HEK293 (cell line): ENCODE measurements at regions not wholly inside any gene's neighbourhood (a gene's known extent, or its start where the extent isn't known, plus 50 kb on each side); places are given as distances from the start of the nearest gene placed in this dataset.

Experiments used
- CTCF ChIA-PET: fragments of 350-600 bp; formaldehyde crosslinking; extraction: SDS; loops from one replicate; lab custom pipeline; 2021; ENCODE audit warnings: antibody characterized with exemption; lab: Yijun Ruan, JAX
- POLR2A ChIA-PET: fragments of 300-600 bp; formaldehyde crosslinking; extraction: SDS; loops from one replicate; lab custom pipeline; 2020; ENCODE audit warnings: antibody characterized with exemption, inconsistent platforms; lab: Yijun Ruan, JAX
- H3K27ac ChIP-seq: fragments of 200-500 bp; sonication (Bioruptor generic); 2 replicates; pipeline ENCODE4 v1.5.1; 2014; ENCODE audit warnings: low read depth, low read length, control low read depth, inconsistent platforms; ENCODE audit errors: extremely low read depth
- H3K36me3 ChIP-seq, 2 experiments: fragments of 200-500 bp in 1 of 2; sonication (Bioruptor generic) in 1 of 2; 1 replicate in 1 of 2; 2 replicates in 1 of 2; pipeline ENCODE4 v1.5.1; 2014 to 2017; ENCODE audit warnings: inconsistent platforms in 2 of 2, low read length in 2 of 2; ENCODE audit not compliant: control insufficient read depth in 2 of 2, insufficient read depth in 1 of 2
- H3K4me1 ChIP-seq: fragments of 200-500 bp; sonication (Bioruptor generic); 2 replicates; pipeline ENCODE4 v1.5.1; 2014; ENCODE audit warnings: mild to moderate bottlenecking, low read length, inconsistent platforms; ENCODE audit not compliant: control insufficient read depth, insufficient read depth
- H3K4me3 ChIP-seq: 2 replicates; pipeline ENCODE4 v1.5.1; 2011; ENCODE audit warnings: low read depth, mild to moderate bottlenecking, control low read depth, low read length, moderate library complexity
- H3K9me3 ChIP-seq: fragments of 200-500 bp; sonication (Bioruptor generic); 2 replicates; pipeline ENCODE4 v1.5.1; 2014; ENCODE audit warnings: low read depth, low read length, inconsistent platforms; ENCODE audit not compliant: control insufficient read depth, insufficient read depth
- BCL11B ChIP-seq: fragments of 450-650 bp; formaldehyde crosslinking; IDR thresholded peaks from 2 replicates; pipeline ENCODE4 v1.5.1; 2016; ENCODE audit warnings: low read depth, missing biosample characterization, missing genetic modification characterization
- GLIS2 ChIP-seq: fragments of 450-650 bp; formaldehyde crosslinking; IDR thresholded peaks from 2 replicates; pipeline ENCODE4 v1.5.1; 2016; ENCODE audit warnings: missing biosample characterization, missing genetic modification characterization
- MYNN ChIP-seq: fragments of 450-650 bp; formaldehyde crosslinking; IDR thresholded peaks from 2 replicates; pipeline ENCODE4 v1.5.1; 2016; ENCODE audit warnings: missing biosample characterization, missing genetic modification characterization, borderline replicate concordance
- MZF1 ChIP-seq: fragments of 450-650 bp; formaldehyde crosslinking; IDR thresholded peaks from 2 replicates; pipeline ENCODE4 v1.5.1; 2017; ENCODE audit warnings: missing biosample characterization, missing genetic modification characterization, borderline replicate concordance
- SALL2 ChIP-seq: fragments of 450-650 bp; formaldehyde crosslinking; IDR thresholded peaks from 2 replicates; pipeline ENCODE4 v1.5.0; 2017; ENCODE audit warnings: missing biosample characterization, mild to moderate bottlenecking, missing genetic modification characterization, borderline replicate concordance
- YY2 ChIP-seq: fragments of 450-650 bp; formaldehyde crosslinking; IDR thresholded peaks from 2 replicates; pipeline ENCODE4 v1.5.1; 2016; ENCODE audit warnings: missing biosample characterization, missing genetic modification characterization
- ZIC2 ChIP-seq: fragments of 450-650 bp; formaldehyde crosslinking; IDR thresholded peaks from 2 replicates; pipeline ENCODE4 v1.5.1; 2016; ENCODE audit warnings: missing biosample characterization, missing genetic modification characterization
- ZNF140 ChIP-seq: fragments of 450-650 bp; formaldehyde crosslinking; IDR thresholded peaks from 2 replicates; pipeline ENCODE4 v1.5.1; 2016; ENCODE audit warnings: missing biosample characterization, missing genetic modification characterization
- ZNF169 ChIP-seq: fragments of 450-650 bp; formaldehyde crosslinking; IDR thresholded peaks from 2 replicates; pipeline ENCODE4 v1.5.1; 2016; ENCODE audit warnings: missing biosample characterization, missing genetic modification characterization
- ZNF202 ChIP-seq: fragments of 450-650 bp; formaldehyde crosslinking; IDR thresholded peaks from 2 replicates; pipeline ENCODE4 v1.5.1; 2016; ENCODE audit warnings: missing biosample characterization, missing genetic modification characterization, borderline replicate concordance
- ZNF416 ChIP-seq: fragments of 450-650 bp; formaldehyde crosslinking; IDR thresholded peaks from 2 replicates; pipeline ENCODE4 v1.5.1; 2016; ENCODE audit warnings: missing biosample characterization, missing genetic modification characterization
- ZNF571 ChIP-seq: fragments of 450-650 bp; formaldehyde crosslinking; IDR thresholded peaks from 2 replicates; pipeline ENCODE4 v1.5.0; 2017; ENCODE audit warnings: missing biosample characterization, missing genetic modification characterization
- ZNF837 ChIP-seq: fragments of 450-650 bp; formaldehyde crosslinking; IDR thresholded peaks from 2 replicates; pipeline ENCODE4 v1.5.1; 2016; ENCODE audit warnings: missing biosample characterization, missing genetic modification characterization
- TF ChIP-seq, protein P1 (sequence below): fragments of 450-650 bp; formaldehyde crosslinking; IDR thresholded peaks from 2 replicates; pipeline ENCODE4 v1.5.0; 2017; ENCODE audit warnings: missing biosample characterization, missing genetic modification characterization, borderline replicate concordance
- TF ChIP-seq, protein P2 (sequence below): fragments of 450-650 bp; formaldehyde crosslinking; IDR thresholded peaks from 2 replicates; pipeline ENCODE4 v1.5.1; 2017; ENCODE audit warnings: missing biosample characterization, missing genetic modification characterization
- TF ChIP-seq, protein P3 (sequence below): fragments of 450-650 bp; formaldehyde crosslinking; IDR thresholded peaks from 2 replicates; pipeline ENCODE4 v1.5.1; 2016; ENCODE audit warnings: missing biosample characterization, missing genetic modification characterization
- TF ChIP-seq, protein P4 (sequence below): fragments of 450-650 bp; formaldehyde crosslinking; IDR thresholded peaks from 2 replicates; pipeline ENCODE4 v1.5.1; 2017; ENCODE audit warnings: missing biosample characterization, missing genetic modification characterization

DNA sequence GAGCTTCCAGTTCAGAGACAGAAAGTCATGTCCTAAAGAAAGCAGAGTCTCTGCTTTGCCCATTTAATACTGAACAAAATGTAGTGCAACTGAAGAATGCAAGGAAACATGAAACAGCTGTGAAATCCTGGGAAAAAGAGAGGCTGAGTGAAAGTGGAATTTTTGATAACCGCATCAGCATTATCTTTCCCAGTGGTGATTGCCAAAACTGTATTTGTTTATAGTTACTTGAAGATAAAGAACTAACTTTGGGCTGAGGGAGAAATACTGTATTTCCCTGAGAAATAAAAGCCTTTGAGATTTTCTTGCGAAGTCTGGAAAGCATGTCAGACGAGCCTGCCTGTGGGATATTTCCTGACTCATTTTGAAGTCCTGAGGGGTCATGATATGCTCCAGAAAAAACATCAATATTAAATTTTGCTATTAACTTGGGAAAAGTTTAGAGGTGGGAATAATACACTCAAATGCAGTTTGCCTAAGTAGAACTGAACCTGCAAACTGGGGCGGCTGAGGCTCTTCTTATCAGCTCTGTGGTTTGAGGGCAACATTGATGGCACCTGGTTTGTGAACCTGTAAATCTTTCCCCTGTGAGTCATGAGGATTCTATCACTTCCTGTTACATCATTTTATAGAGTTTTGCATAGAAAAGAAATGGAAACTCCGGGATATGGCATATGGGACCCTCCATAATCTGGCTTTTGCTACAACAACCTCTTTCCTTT is 855.3 kb downstream of the MCTP2 start:
- Histone ChIP-seq H3K36me3 (no peaks in the 10 kb centered on the region), H3K4me3 (no peak overlapping the region), H3K9me3 (no peaks in the 10 kb centered on the region), H3K4me1 (peaks cover 12% of the 10 kb centered on the region), H3K27ac (no peak overlapping the region; the same call in 1 of the 2 replicates)
- ChIA-PET POLR2A (no interaction called here), CTCF (interaction anchor here (0.6 to 0.7 kb wide), 2 partner anchors 111 to 675 kb away, joined by 3 read pairs; no protein-coding TSS in a partner anchor)
- TF ChIP-seq MYNN (tag by site-specific recombination) (no peak), BCL11B (tag by site-specific recombination) (no peak), ZIC2 (no peak), ZNF140 (tag by site-specific recombination) (no peak), MZF1 (no peak), GLIS2 (tag by site-specific recombination) (no peak)
- TF ChIP-seq, protein P1, sequence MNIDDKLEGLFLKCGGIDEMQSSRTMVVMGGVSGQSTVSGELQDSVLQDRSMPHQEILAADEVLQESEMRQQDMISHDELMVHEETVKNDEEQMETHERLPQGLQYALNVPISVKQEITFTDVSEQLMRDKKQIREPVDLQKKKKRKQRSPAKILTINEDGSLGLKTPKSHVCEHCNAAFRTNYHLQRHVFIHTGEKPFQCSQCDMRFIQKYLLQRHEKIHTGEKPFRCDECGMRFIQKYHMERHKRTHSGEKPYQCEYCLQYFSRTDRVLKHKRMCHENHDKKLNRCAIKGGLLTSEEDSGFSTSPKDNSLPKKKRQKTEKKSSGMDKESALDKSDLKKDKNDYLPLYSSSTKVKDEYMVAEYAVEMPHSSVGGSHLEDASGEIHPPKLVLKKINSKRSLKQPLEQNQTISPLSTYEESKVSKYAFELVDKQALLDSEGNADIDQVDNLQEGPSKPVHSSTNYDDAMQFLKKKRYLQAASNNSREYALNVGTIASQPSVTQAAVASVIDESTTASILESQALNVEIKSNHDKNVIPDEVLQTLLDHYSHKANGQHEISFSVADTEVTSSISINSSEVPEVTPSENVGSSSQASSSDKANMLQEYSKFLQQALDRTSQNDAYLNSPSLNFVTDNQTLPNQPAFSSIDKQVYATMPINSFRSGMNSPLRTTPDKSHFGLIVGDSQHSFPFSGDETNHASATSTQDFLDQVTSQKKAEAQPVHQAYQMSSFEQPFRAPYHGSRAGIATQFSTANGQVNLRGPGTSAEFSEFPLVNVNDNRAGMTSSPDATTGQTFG (tag by site-specific recombination), result no peak

DNA sequence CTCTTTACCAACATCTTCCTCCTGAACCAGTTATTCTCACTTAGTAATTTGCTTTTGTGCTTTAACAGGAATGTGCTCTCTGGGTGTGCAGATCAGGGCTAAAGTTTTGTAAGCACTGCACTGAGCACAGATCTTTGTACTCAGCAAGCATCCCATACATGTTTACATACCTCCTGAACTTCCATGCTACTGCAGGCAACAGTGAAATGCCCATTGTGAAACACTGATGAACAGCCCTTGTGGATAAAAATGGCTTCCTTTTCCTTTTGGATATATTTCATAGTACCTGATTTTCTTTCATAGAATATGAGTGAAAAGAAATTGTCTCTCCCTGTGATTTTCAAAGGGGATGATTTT is 855.9 kb downstream of the MCTP2 start:
- no peak overlapping the region; the same call in 1 of the 2 replicates for H3K27ac ChIP-seq
- H3K4me3 ChIP-seq, result no peak overlapping the region
- TF ChIP-seq ZNF571 (tag by site-specific recombination), result no peak
- TF ChIP-seq SALL2, result no peak
- TF ChIP-seq BCL11B (tag by site-specific recombination), result no peak
- no peak for TF ChIP-seq ZNF837 (tag by site-specific recombination)
- TF ChIP-seq ZNF202 (tag by site-specific recombination), result no peak
- peaks cover 12% of the 10 kb centered on the region for H3K4me1 ChIP-seq
- CTCF ChIA-PET, result interaction anchor here (0.6 to 0.7 kb wide), 2 partner anchors 13 to 675 kb away, joined by 3 read pairs; no protein-coding TSS in a partner anchor
- POLR2A ChIA-PET, result no interaction called here
- H3K36me3 ChIP-seq, result no peaks in the 10 kb centered on the region
- H3K9me3 ChIP-seq, result no peaks in the 10 kb centered on the region

DNA sequence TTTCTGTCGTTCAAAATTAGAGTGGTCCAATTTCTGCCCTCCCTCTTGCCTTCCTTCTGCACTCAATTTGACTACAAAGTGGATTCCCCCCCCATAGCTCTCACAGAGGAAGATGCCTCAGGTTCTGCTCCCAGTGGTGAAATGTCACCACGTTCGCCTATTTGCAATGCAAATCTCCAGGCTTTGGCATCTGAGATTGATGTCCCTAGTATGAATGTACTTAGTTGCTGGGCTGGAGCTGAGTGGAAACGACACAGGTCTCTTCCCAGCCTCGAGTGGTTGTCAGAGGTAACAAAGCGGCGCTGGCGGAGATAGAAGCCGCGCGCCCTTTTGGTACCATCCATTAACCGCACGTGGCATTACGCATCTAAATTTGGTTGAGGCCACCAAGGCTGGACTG is 860.1 kb downstream of the MCTP2 start:
- POLR2A ChIA-PET, result no interaction called here

More for the DNA sequence above, 860.1 kb downstream of the MCTP2 start:
- Histone ChIP-seq H3K4me3 (no peak overlapping the region), H3K4me1 (peaks cover 8% of the 10 kb centered on the region), H3K27ac (no peak overlapping the region), H3K36me3 (no peaks in the 10 kb centered on the region), H3K9me3 (no peaks in the 10 kb centered on the region; the same call in 1 of the 2 replicates)
- CTCF ChIA-PET, result interaction anchor here (1.0 kb wide), 1 partner anchor 201 kb away, joined by 4 read pairs; no protein-coding TSS in a partner anchor
- TF ChIP-seq, protein P2, sequence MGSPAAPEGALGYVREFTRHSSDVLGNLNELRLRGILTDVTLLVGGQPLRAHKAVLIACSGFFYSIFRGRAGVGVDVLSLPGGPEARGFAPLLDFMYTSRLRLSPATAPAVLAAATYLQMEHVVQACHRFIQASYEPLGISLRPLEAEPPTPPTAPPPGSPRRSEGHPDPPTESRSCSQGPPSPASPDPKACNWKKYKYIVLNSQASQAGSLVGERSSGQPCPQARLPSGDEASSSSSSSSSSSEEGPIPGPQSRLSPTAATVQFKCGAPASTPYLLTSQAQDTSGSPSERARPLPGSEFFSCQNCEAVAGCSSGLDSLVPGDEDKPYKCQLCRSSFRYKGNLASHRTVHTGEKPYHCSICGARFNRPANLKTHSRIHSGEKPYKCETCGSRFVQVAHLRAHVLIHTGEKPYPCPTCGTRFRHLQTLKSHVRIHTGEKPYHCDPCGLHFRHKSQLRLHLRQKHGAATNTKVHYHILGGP (tag by site-specific recombination), result no peak
- TF ChIP-seq, protein P3, sequence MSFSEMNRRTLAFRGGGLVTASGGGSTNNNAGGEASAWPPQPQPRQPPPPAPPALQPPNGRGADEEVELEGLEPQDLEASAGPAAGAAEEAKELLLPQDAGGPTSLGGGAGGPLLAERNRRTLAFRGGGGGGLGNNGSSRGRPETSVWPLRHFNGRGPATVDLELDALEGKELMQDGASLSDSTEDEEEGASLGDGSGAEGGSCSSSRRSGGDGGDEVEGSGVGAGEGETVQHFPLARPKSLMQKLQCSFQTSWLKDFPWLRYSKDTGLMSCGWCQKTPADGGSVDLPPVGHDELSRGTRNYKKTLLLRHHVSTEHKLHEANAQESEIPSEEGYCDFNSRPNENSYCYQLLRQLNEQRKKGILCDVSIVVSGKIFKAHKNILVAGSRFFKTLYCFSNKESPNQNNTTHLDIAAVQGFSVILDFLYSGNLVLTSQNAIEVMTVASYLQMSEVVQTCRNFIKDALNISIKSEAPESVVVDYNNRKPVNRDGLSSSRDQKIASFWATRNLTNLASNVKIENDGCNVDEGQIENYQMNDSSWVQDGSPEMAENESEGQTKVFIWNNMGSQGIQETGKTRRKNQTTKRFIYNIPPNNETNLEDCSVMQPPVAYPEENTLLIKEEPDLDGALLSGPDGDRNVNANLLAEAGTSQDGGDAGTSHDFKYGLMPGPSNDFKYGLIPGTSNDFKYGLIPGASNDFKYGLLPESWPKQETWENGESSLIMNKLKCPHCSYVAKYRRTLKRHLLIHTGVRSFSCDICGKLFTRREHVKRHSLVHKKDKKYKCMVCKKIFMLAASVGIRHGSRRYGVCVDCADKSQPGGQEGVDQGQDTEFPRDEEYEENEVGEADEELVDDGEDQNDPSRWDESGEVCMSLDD, result no peak
- TF ChIP-seq, protein P4, sequence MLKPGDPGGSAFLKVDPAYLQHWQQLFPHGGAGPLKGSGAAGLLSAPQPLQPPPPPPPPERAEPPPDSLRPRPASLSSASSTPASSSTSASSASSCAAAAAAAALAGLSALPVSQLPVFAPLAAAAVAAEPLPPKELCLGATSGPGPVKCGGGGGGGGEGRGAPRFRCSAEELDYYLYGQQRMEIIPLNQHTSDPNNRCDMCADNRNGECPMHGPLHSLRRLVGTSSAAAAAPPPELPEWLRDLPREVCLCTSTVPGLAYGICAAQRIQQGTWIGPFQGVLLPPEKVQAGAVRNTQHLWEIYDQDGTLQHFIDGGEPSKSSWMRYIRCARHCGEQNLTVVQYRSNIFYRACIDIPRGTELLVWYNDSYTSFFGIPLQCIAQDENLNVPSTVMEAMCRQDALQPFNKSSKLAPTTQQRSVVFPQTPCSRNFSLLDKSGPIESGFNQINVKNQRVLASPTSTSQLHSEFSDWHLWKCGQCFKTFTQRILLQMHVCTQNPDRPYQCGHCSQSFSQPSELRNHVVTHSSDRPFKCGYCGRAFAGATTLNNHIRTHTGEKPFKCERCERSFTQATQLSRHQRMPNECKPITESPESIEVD (tag by site-specific recombination), result no peak
- TF ChIP-seq ZNF416 (tag by site-specific recombination), result no peak
- TF ChIP-seq ZNF169 (tag by site-specific recombination), result no peak
- TF ChIP-seq YY2 (tag by site-specific recombination), result no peak
